ENCODE measurements at regions not wholly inside any gene's neighbourhood (a gene's known extent, or its start where the extent isn't known, plus 50 kb on each side); places are given as distances from the start of the nearest gene placed in this dataset.

DNA sequence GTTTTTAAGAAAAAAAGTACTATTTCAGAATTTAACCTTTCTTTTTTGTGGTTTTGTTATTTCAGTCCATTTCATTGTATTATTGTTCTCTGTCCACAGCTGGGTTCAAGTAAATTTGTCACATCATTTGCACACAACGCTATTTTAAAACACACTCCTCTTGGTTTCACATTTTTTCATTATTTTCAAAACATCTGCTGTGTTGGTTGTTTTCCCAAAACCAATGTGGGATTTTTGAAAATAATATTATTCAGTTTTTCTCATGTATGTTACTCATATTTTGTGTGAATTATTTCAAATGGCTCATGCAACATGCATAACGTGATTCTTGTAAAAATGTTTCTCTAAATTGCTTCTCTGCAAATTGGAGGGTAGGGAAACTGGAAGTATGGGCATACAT is 589.2 kb downstream of the METTL4 start:
- TF ChIP-seq, protein P1, sequence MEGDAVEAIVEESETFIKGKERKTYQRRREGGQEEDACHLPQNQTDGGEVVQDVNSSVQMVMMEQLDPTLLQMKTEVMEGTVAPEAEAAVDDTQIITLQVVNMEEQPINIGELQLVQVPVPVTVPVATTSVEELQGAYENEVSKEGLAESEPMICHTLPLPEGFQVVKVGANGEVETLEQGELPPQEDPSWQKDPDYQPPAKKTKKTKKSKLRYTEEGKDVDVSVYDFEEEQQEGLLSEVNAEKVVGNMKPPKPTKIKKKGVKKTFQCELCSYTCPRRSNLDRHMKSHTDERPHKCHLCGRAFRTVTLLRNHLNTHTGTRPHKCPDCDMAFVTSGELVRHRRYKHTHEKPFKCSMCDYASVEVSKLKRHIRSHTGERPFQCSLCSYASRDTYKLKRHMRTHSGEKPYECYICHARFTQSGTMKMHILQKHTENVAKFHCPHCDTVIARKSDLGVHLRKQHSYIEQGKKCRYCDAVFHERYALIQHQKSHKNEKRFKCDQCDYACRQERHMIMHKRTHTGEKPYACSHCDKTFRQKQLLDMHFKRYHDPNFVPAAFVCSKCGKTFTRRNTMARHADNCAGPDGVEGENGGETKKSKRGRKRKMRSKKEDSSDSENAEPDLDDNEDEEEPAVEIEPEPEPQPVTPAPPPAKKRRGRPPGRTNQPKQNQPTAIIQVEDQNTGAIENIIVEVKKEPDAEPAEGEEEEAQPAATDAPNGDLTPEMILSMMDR (IDR thresholded peaks at IDR 0.05; ENCODE audit: low read length) = no peak
- TF ChIP-seq EZH2 (optimal IDR thresholded peaks at IDR 0.05; ENCODE audit: low read depth, low read length) (no peak), EZH2phosphoT487 (IDR thresholded peaks at IDR 0.05; ENCODE audit: low read length) (no peak)
